GM18519 (cell line): ENCODE measurements at regions not wholly inside any gene's neighbourhood (a gene's known extent, or its start where the extent isn't known, plus 50 kb on each side); places are given as distances from the start of the nearest gene placed in this dataset.

Source experiments
- ATAC-seq: cut with Tn5 transposase; IDR thresholded peaks from one replicate; pipeline ENCODE4 v1.9.1; 2021; ENCODE audit warnings: mild to moderate bottlenecking, moderate library complexity; ENCODE audit not compliant: unreplicated experiment, low FRiP score

GRCh38 chr14:65184032-65184764, 81.9 kb upstream of the MAX start:
- ATAC-seq, result no peak

GRCh38 chr14:65185829-65186228, 83.5 kb upstream of the MAX start:
- ATAC-seq, result no peak

GRCh38 chr14:65186951-65187350, 84.6 kb upstream of the MAX start:
- no peak for ATAC-seq

GRCh38 chr14:65187421-65188049, 85.2 kb upstream of the MAX start:
- no peak for ATAC-seq

GRCh38 chr14:65190312-65190711, 88.0 kb upstream of the MAX start:
- no peak for ATAC-seq

GRCh38 chr14:65191716-65192115, 89.4 kb upstream of the MAX start:
- ATAC-seq, result no peak

GRCh38 chr14:65192686-65193085, 90.4 kb upstream of the MAX start:
- no peak for ATAC-seq

GRCh38 chr14:65193916-65194590, 91.7 kb upstream of the MAX start:
- ATAC-seq, result no peak

GRCh38 chr14:65195042-65195719, 92.9 kb upstream of the MAX start:
- peak; percentile 91 for ATAC-seq

- no peak for ATAC-seq
Measured at GRCh38 chr14:65198346-65198745, 96.0 kb upstream of the MAX start.

- ATAC-seq, result no peak
Measured at GRCh38 chr14:65200454-65200853, 98.1 kb upstream of the MAX start.

GRCh38 chr14:65203574-65203973, 101.3 kb upstream of the MAX start:
- ATAC-seq, result no peak

- no peak for ATAC-seq
Measured at GRCh38 chr14:65204056-65204455, 101.7 kb upstream of the MAX start.

- no peak for ATAC-seq
Measured at GRCh38 chr14:65206078-65206447, 103.7 kb upstream of the MAX start.

GRCh38 chr14:65206448-65207096, 104.3 kb upstream of the MAX start:
- ATAC-seq, result peak; percentile 52

GRCh38 chr14:65208548-65208947, 106.2 kb upstream of the MAX start:
- ATAC-seq, result no peak

GRCh38 chr14:65210118-65210821, 108.0 kb upstream of the MAX start:
- no peak for ATAC-seq

GRCh38 chr14:65210822-65211182, 108.5 kb upstream of the MAX start:
- no peak for ATAC-seq

- ATAC-seq, result no peak
Measured at GRCh38 chr14:65211341-65211987, 109.1 kb upstream of the MAX start.

GRCh38 chr14:65213316-65213715, 111.0 kb upstream of the MAX start:
- ATAC-seq, result no peak
